ENCODE measurements at regions not wholly inside any gene's neighbourhood (a gene's known extent, or its start where the extent isn't known, plus 50 kb on each side); places are given as distances from the start of the nearest gene placed in this dataset.
"Not testable (repeated sequence)": the region's sequence is repeated elsewhere in the genome, so short reads cannot be mapped to it uniquely, and the experiment has no call there.

- Histone ChIP-seq H3K9me3 (ENCODE audit: control insufficient read depth, low read length) (no peaks in the 10 kb centered on the region), H3K27me3 (ENCODE audit: control insufficient read depth, insufficient read depth) (no peaks in the 10 kb centered on the region), H3K27ac (ENCODE audit: low read length) (no peak overlapping the region), H3K4me3 (ENCODE audit: low read length) (no peak overlapping the region), H3K4me1 (ENCODE audit: control insufficient read depth, insufficient read depth, low read length) (no peaks in the 10 kb centered on the region)
- intact Hi-C loops (cut with DNase I) = no loop called here
- DNase-seq = no peak
- ATAC-seq = no peak
- 45% methylated on average over 3 of the region's 3 CpGs for WGBS
These were observed 176.3 kb upstream of the ZNF385D start for GRCh38 chr3:21927261-21927660.

DNA sequence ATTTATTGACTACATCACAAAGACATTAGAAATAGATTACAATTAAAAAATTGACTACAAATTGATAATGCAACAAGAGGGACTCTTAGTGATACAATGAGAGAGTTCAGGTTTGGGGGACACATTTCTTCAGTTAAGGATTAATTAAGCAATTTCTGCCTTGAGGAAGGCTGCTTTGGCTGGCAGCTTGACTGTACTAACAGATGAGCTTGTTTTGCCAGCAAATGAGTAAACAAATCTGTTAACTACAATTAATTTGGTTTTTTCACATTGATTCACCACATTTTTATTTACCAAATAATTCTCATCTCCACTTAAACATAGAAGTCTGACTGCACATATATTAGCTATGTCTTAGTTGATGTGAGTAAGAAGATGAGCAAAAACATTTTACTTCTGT lies 183.6 kb upstream of the ZNF385D start:
- Histone ChIP-seq H3K9me3 (ENCODE audit: control insufficient read depth, low read length) (no peaks in the 10 kb centered on the region), H3K4me3 (ENCODE audit: low read length) (no peak overlapping the region), H3K4me1 (ENCODE audit: control insufficient read depth, insufficient read depth, low read length) (no peaks in the 10 kb centered on the region), H3K27me3 (ENCODE audit: control insufficient read depth, insufficient read depth) (no peaks in the 10 kb centered on the region), H3K27ac (ENCODE audit: low read length) (no peak overlapping the region)
- ATAC-seq (no peak), DNase-seq (no peak)
- intact Hi-C loops (cut with DNase I) = no loop called here

DNA sequence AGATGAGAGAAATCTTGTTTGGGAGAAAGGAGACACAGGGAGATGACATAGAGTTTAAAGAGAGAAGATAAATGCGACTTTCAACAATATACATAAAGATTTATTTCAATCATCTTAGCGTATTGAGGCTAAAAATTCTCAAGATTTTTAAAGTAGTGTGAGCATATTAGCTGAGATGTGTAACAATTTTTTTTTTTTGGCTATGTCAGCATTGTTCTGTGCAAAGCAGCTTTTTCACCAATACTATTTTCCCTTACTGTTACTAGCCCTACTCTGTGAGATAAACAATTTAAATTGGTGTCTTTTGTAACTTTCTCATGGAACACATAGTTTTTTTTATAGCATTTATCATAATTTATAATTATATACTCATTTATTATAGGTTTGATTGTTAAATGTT lies 185.2 kb upstream of the ZNF385D start:
- Histone ChIP-seq H3K9me3 (ENCODE audit: control insufficient read depth, low read length) (no peaks in the 10 kb centered on the region), H3K4me1 (ENCODE audit: control insufficient read depth, insufficient read depth, low read length) (no peaks in the 10 kb centered on the region), H3K27me3 (ENCODE audit: control insufficient read depth, insufficient read depth) (no peaks in the 10 kb centered on the region), H3K27ac (ENCODE audit: low read length) (no peak overlapping the region), H3K4me3 (ENCODE audit: low read length) (no peak overlapping the region)
- DNase-seq (no peak), ATAC-seq (no peak)
- WGBS = 81% methylated on average over 2 of the region's 2 CpGs
- intact Hi-C loops (cut with DNase I) = no loop called here

- no peak for DNase-seq
- H3K4me3 ChIP-seq (ENCODE audit: low read length) = no peak overlapping the region
- no peak overlapping the region for H3K27ac ChIP-seq (ENCODE audit: low read length)
- WGBS = 86% methylated on average over 5 of the region's 5 CpGs
- H3K27me3 ChIP-seq (ENCODE audit: control insufficient read depth, insufficient read depth) = no peaks in the 10 kb centered on the region
- intact Hi-C loops (cut with DNase I) = no loop called here
- no peak for ATAC-seq
- H3K4me1 ChIP-seq (ENCODE audit: control insufficient read depth, insufficient read depth, low read length) = no peaks in the 10 kb centered on the region
- no peaks in the 10 kb centered on the region for H3K9me3 ChIP-seq (ENCODE audit: control insufficient read depth, low read length)
These were observed 187.3 kb upstream of the ZNF385D start for GRCh38 chr3:21938267-21938681.

- Histone ChIP-seq H3K9me3 (ENCODE audit: control insufficient read depth, low read length) (no peaks in the 10 kb centered on the region), H3K27me3 (ENCODE audit: control insufficient read depth, insufficient read depth) (no peaks in the 10 kb centered on the region), H3K4me3 (ENCODE audit: low read length) (no peak overlapping the region), H3K4me1 (ENCODE audit: control insufficient read depth, insufficient read depth, low read length) (no peaks in the 10 kb centered on the region), H3K27ac (ENCODE audit: low read length) (no peak overlapping the region)
- ATAC-seq (no peak), DNase-seq (no peak)
- WGBS = 67% methylated on average over 6 of the region's 6 CpGs
- intact Hi-C loops (cut with DNase I) = no loop called here
These were observed 191.3 kb upstream of the ZNF385D start for GRCh38 chr3:21942328-21942727.

DNA sequence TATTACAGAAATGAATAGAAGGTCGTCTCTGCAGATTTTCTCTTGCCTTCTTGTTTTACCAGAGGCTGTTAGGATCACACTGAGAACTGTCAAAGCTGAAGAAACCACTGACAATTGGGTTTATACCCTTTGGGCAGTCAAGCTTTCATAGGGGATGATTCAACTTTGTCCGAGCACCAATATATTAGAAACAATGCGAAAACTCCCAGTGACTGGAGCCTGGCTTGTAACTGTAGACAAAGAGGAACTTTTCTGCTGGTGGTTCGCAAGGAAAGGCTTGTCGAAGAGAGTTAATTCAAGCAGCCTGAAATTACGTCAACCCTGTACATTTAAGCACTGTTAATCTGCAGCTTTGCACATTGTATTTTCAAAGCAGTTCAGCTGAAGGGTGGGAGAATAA lies 193.2 kb upstream of the ZNF385D start:
- H3K27ac ChIP-seq (ENCODE audit: low read length) = no peak overlapping the region
- intact Hi-C loops (cut with DNase I) = no loop called here
- H3K4me3 ChIP-seq (ENCODE audit: low read length) = no peak overlapping the region
- 60% methylated on average over 6 of the region's 6 CpGs for WGBS
- H3K4me1 ChIP-seq (ENCODE audit: control insufficient read depth, insufficient read depth, low read length) = no peaks in the 10 kb centered on the region
- DNase-seq (no peak), ATAC-seq (no peak)
- no peaks in the 10 kb centered on the region for H3K27me3 ChIP-seq (ENCODE audit: control insufficient read depth, insufficient read depth)
- H3K9me3 ChIP-seq (ENCODE audit: control insufficient read depth, low read length) = no peaks in the 10 kb centered on the region

GRCh38 chr3:21952856-21953255 lies 201.8 kb upstream of the ZNF385D start:
- DNase-seq (no peak), ATAC-seq (no peak)
- 82% methylated on average over 3 of the region's 3 CpGs for WGBS
- no peak overlapping the region for H3K27ac ChIP-seq (ENCODE audit: low read length)
- no peaks in the 10 kb centered on the region for H3K4me1 ChIP-seq (ENCODE audit: control insufficient read depth, insufficient read depth, low read length)
- intact Hi-C loops (cut with DNase I) = no loop called here
- H3K9me3 ChIP-seq (ENCODE audit: control insufficient read depth, low read length) = no peaks in the 10 kb centered on the region
- H3K4me3 ChIP-seq (ENCODE audit: low read length) = no peak overlapping the region
- H3K27me3 ChIP-seq (ENCODE audit: control insufficient read depth, insufficient read depth) = no peaks in the 10 kb centered on the region

GRCh38 chr3:21954709-21955108 lies 203.7 kb upstream of the ZNF385D start:
- no peak for DNase-seq
- 63% methylated on average over 2 of the region's 2 CpGs for WGBS
- H3K4me3 ChIP-seq (ENCODE audit: low read length) = no peak overlapping the region
- no peak for ATAC-seq
- no peaks in the 10 kb centered on the region for H3K9me3 ChIP-seq (ENCODE audit: control insufficient read depth, low read length)
- intact Hi-C loops (cut with DNase I) = no loop called here
- H3K27ac ChIP-seq (ENCODE audit: low read length) = no peak overlapping the region
- H3K27me3 ChIP-seq (ENCODE audit: control insufficient read depth, insufficient read depth) = no peaks in the 10 kb centered on the region
- no peaks in the 10 kb centered on the region for H3K4me1 ChIP-seq (ENCODE audit: control insufficient read depth, insufficient read depth, low read length)

DNA sequence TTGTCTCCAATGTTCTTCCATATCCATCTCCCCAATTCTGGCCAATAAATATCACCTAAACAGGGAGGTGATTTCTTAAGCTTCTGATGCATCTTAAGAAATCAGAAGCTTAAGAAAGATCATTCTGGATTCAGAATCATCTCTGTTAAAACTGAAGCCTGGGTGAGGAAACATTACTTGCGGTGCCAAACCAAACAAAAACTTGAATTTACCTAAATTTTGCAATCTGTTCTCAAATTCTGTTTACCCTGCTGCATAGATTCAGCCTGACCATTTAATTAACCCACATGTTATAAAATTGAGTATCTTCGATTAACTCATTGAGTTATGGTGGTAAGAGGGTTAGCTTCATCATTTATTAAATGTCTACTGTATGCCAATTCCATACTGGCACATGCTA lies 204.4 kb upstream of the ZNF385D start:
- no peak for DNase-seq
- H3K4me3 ChIP-seq (ENCODE audit: low read length) = no peak overlapping the region
- 88% methylated on average over 2 of the region's 2 CpGs for WGBS
- no peak for ATAC-seq
- intact Hi-C loops (cut with DNase I) = no loop called here
- H3K27ac ChIP-seq (ENCODE audit: low read length) = no peak overlapping the region
- H3K4me1 ChIP-seq (ENCODE audit: control insufficient read depth, insufficient read depth, low read length) = no peaks in the 10 kb centered on the region
- H3K9me3 ChIP-seq (ENCODE audit: control insufficient read depth, low read length) = no peaks in the 10 kb centered on the region
- H3K27me3 ChIP-seq (ENCODE audit: control insufficient read depth, insufficient read depth) = no peaks in the 10 kb centered on the region

DNA sequence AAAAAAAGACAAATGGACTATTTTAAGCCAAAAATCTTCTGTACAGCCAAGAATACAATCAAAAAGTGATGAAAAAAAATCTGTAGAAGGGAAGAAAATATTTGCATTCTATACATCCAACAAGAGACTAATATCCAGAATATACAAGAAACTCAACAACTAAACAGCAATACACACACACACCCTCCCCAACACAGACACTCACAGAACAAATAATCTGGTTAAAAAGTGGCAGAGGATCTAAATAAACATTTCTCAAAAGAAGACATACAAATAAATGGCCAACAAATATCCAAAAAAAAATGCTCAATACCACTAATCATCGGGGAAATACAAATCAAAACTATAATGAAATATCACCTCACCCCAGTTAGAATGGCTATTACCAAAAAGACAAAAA lies 209.0 kb upstream of the ZNF385D start:
- no peak overlapping the region for H3K27ac ChIP-seq (ENCODE audit: low read length)
- no peaks in the 10 kb centered on the region for H3K27me3 ChIP-seq (ENCODE audit: control insufficient read depth, insufficient read depth)
- ATAC-seq = no peak
- no peak for DNase-seq
- intact Hi-C loops (cut with DNase I) = no loop called here
- H3K4me1 ChIP-seq (ENCODE audit: control insufficient read depth, insufficient read depth, low read length) = no peaks in the 10 kb centered on the region
- H3K4me3 ChIP-seq (ENCODE audit: low read length) = no peak overlapping the region
- WGBS = 41% methylated on average over 1 of the region's 1 CpG
- H3K9me3 ChIP-seq (ENCODE audit: control insufficient read depth, low read length) = no peaks in the 10 kb centered on the region

DNA sequence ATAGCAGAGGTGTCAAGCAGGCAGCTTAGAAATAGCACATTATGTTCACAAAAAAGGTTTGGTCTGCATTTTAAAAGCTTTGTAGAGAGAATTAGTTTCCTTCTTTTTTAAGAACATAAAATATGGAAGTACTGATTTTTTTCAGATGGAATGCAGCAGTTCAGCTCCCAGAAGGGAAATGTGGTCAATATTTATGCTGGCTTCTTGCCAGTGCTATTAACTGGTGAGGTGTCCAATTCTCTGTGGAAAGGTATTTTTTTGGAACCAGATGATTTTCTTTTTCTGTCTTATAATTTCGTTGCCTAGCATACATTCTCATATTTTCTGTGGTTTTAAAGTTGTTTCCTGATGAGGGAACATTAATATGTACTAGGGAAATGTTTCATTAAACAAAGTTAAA lies 211.4 kb upstream of the ZNF385D start:
- Histone ChIP-seq H3K9me3 (ENCODE audit: control insufficient read depth, low read length) (no peaks in the 10 kb centered on the region), H3K4me3 (ENCODE audit: low read length) (no peak overlapping the region), H3K27me3 (ENCODE audit: control insufficient read depth, insufficient read depth) (no peaks in the 10 kb centered on the region), H3K27ac (ENCODE audit: low read length) (no peak overlapping the region), H3K4me1 (ENCODE audit: control insufficient read depth, insufficient read depth, low read length) (no peaks in the 10 kb centered on the region)
- no peak for ATAC-seq
- 14% methylated on average over 1 of the region's 1 CpG for WGBS
- no peak for DNase-seq
- intact Hi-C loops (cut with DNase I) = no loop called here

GRCh38 chr3:21966457-21966856 lies 215.4 kb upstream of the ZNF385D start:
- H3K27me3 ChIP-seq (ENCODE audit: control insufficient read depth, insufficient read depth); intact Hi-C loops (cut with DNase I); H3K4me1 ChIP-seq (ENCODE audit: control insufficient read depth, insufficient read depth, low read length): not testable (repeated sequence)

More at GRCh38 chr3:21966457-21966856, 215.4 kb upstream of the ZNF385D start:
- peak in 1 of 3 donors; percentile 6 for DNase-seq
- WGBS = 83% methylated on average over 8 of the region's 8 CpGs
- ATAC-seq; H3K4me3 ChIP-seq (ENCODE audit: low read length); H3K9me3 ChIP-seq (ENCODE audit: control insufficient read depth, low read length); H3K27ac ChIP-seq (ENCODE audit: low read length): not testable (repeated sequence)

Measured in right cardiac atrium (tissue), 5 donors.